IMR-90 (cell line): ENCODE measurements at regions not wholly inside any gene's neighbourhood (a gene's known extent, or its start where the extent isn't known, plus 50 kb on each side); places are given as distances from the start of the nearest gene placed in this dataset.

ENCODE experiments used
- CEBPB ChIP-seq: IDR thresholded peaks from 2 replicates; pipeline ENCODE4 v1.6.1; 2012; ENCODE audit warnings: low read depth, low read length, improper control_type of control experiment
- CTCF ChIP-seq: conservative IDR thresholded peaks from 2 replicates; pipeline ENCODE4 v1.5.1; 2012; ENCODE audit warnings: mild to moderate bottlenecking, low read depth, low read length, improper control_type of control experiment
- MAZ ChIP-seq: IDR thresholded peaks from 2 replicates; pipeline ENCODE4 v1.6.1; 2012; ENCODE audit warnings: low read depth, mild to moderate bottlenecking, low read length, improper control_type of control experiment, moderate library complexity, borderline replicate concordance
- POLR2A ChIP-seq: IDR thresholded peaks from 2 replicates; pipeline ENCODE4 v1.6.1; 2012; ENCODE audit warnings: mild to moderate bottlenecking, low read depth, low read length
- SMC3 ChIP-seq: fragments of 150-350 bp; IDR thresholded peaks from 2 replicates; pipeline ENCODE4 v1.6.1; 2016; ENCODE audit warnings: low read depth, mild to moderate bottlenecking, antibody characterized with exemption, low read length, moderate library complexity

- TF ChIP-seq CTCF (no peak), MAZ (no peak), POLR2A (no peak), SMC3 (no peak), CEBPB (no peak)
These were observed 192.0 kb upstream of the HNRNPA3 start for GRCh38 chr2:177020524-177021119.
